Activated CD8-positive, alpha-beta T cell treated with anti-CD3 and anti-CD28 coated beads, Interleukin-2, amount 10 ng/mL, durations not matched to agents 7 days and 5 days (primary cell): ENCODE measurements at regions not wholly inside any gene's neighbourhood (a gene's known extent, or its start where the extent isn't known, plus 50 kb on each side); places are given as distances from the start of the nearest gene placed in this dataset.

Experiments
- ATAC-seq: fragments of 150-1000 bp; cut with Tn5 transposase; one replicate; pipeline ENCODE4 v1.10.0; 2021; ENCODE audit warnings: moderate library complexity
- CTCF ChIA-PET: fragments of 350-600 bp; sonication (Branson Sonifier 250); formaldehyde crosslinking; loops from one replicate; lab custom pipeline; 2021; ENCODE audit warnings: antibody characterized with exemption; lab: Charles Lee
- POLR2A ChIA-PET: fragments of 350-600 bp; sonication (Branson Sonifier 250); formaldehyde crosslinking; loops from one replicate; lab custom pipeline; 2021; ENCODE audit warnings: antibody characterized with exemption; lab: Charles Lee
- DNase-seq: peaks from one replicate; pipeline ENCODE4 v3.0.0-alpha.2; 2020
- H3K27ac Mint-ChIP-seq: one replicate; pipeline ENCODE4 v1.8.0; 2021; ENCODE audit warnings: mild to moderate bottlenecking, mixed read lengths
- H3K27me3 Mint-ChIP-seq: one replicate; pipeline ENCODE4 v1.8.0; 2021; ENCODE audit warnings: low read depth, mixed read lengths
- H3K36me3 Mint-ChIP-seq: one replicate; pipeline ENCODE4 v1.8.0; 2021; ENCODE audit warnings: low read depth, mixed read lengths
- H3K4me1 Mint-ChIP-seq: one replicate; pipeline ENCODE4 v1.8.0; 2021; ENCODE audit warnings: low read depth, mixed read lengths
- H3K4me3 Mint-ChIP-seq: one replicate; pipeline ENCODE4 v1.8.0; 2021; ENCODE audit warnings: mild to moderate bottlenecking, mixed read lengths
- H3K9me3 Mint-ChIP-seq: one replicate; pipeline ENCODE4 v1.8.0; 2022; ENCODE audit warnings: mixed read lengths; ENCODE audit not compliant: insufficient read depth

DNA sequence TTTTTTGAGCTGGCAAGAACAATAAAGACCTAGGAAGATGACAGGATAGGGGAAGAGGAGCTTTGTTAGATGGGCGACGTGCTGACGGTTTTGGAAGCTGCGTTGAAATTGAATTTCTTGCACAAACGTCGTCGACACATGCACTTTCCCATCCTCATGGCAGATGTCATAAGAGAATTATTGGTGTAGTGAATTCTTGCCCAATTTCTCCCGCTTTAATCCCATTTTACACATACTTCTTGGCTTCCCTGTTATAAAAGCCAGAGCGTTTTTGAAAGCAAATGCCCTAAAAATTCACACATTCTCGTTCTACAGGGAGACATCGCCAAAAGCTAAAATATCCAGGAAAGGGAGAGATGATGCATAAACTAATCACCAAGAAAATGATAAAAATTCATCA lies 109.8 kb upstream of the DAP start:
- Mint-ChIP-seq H3K27ac (no peak overlapping the region), H3K4me1 (no peaks in the 10 kb centered on the region), H3K9me3 (no peaks in the 10 kb centered on the region), H3K27me3 (peaks cover 3% of the 10 kb centered on the region), H3K4me3 (no peak overlapping the region), H3K36me3 (no peaks in the 10 kb centered on the region)
- no peak for DNase-seq
- CTCF ChIA-PET, result no interaction called here
- POLR2A ChIA-PET, result no interaction called here
- ATAC-seq, result no peak

- ATAC-seq, result no peak
- H3K4me1 Mint-ChIP-seq, result no peaks in the 10 kb centered on the region
- CTCF ChIA-PET, result no interaction called here
- no peak for DNase-seq
- no peak overlapping the region for H3K27ac Mint-ChIP-seq
- POLR2A ChIA-PET, result no interaction called here
- peaks cover 3% of the 10 kb centered on the region for H3K27me3 Mint-ChIP-seq
- H3K9me3 Mint-ChIP-seq, result no peaks in the 10 kb centered on the region
- no peak overlapping the region for H3K4me3 Mint-ChIP-seq
- no peaks in the 10 kb centered on the region for H3K36me3 Mint-ChIP-seq
These were observed 107.9 kb upstream of the DAP start for GRCh38 chr5:10868956-10869355.

- Mint-ChIP-seq H3K36me3 (no peaks in the 10 kb centered on the region), H3K9me3 (no peaks in the 10 kb centered on the region), H3K27me3 (no peaks in the 10 kb centered on the region), H3K4me3 (no peak overlapping the region), H3K27ac (no peak overlapping the region), H3K4me1 (peaks cover 2% of the 10 kb centered on the region)
- CTCF ChIA-PET, result no interaction called here
- POLR2A ChIA-PET, result no interaction called here
- no peak for ATAC-seq
- no peak for DNase-seq
These were observed 106.6 kb upstream of the DAP start for GRCh38 chr5:10867389-10868303.

- no peaks in the 10 kb centered on the region for H3K27me3 Mint-ChIP-seq
- ChIA-PET POLR2A (no interaction called here), CTCF (interaction anchor here (0.9 kb wide), 1 partner anchor 9 kb away, joined by 3 read pairs; no protein-coding TSS in a partner anchor)
- no peak for DNase-seq
- no peaks in the 10 kb centered on the region for H3K9me3 Mint-ChIP-seq
- H3K36me3 Mint-ChIP-seq, result no peaks in the 10 kb centered on the region
- H3K4me3 Mint-ChIP-seq, result no peak overlapping the region
- no peak for ATAC-seq
- H3K27ac Mint-ChIP-seq, result no peak overlapping the region
- H3K4me1 Mint-ChIP-seq, result peaks cover 2% of the 10 kb centered on the region
These were observed 105.9 kb upstream of the DAP start for GRCh38 chr5:10866913-10867312.

DNA sequence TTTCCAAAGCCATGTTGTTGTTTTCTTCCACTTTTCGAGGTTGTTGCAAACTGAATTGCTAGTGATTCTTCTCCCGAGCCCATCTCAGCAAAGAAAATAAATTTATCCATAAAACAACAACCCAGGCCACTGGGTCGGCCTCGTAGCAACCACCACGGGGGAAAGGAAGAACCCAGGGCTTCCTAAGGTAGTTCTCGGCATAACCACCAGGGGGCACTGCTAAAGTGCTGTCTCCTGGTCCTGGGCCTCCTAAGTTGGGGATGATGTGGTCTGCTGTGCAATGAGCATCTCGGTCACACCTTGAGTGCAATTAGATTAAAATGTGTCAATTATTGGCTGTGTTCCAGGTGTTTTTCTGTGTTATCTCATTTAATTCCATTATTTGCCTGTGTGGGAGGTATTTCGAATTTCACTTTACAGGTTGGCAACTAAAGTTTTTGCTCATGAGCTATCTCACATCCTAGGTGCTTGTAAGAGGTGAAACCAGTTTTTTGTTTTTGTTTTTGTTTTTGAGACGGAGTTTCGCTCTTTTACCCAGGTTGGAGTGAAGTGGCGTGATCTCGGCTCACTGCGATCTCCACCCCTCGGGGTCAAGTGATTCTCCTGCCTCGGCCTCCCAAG lies 102.8 kb upstream of the DAP start:
- no peaks in the 10 kb centered on the region for H3K27me3 Mint-ChIP-seq
- DNase-seq, result peak; percentile 69
- H3K9me3 Mint-ChIP-seq, result no peaks in the 10 kb centered on the region
- H3K36me3 Mint-ChIP-seq, result no peaks in the 10 kb centered on the region
- CTCF ChIA-PET, result interaction anchor here (0.6 to 1.1 kb wide), 5 partner anchors 9 to 363 kb away, joined by 3 to 4 read pairs (median 3); no protein-coding TSS in a partner anchor
- peaks cover 2% of the 10 kb centered on the region for H3K4me1 Mint-ChIP-seq
- H3K27ac Mint-ChIP-seq, result no peak overlapping the region
- ATAC-seq, result peak; percentile 49
- POLR2A ChIA-PET, result no interaction called here
- H3K4me3 Mint-ChIP-seq, result no peak overlapping the region

DNA sequence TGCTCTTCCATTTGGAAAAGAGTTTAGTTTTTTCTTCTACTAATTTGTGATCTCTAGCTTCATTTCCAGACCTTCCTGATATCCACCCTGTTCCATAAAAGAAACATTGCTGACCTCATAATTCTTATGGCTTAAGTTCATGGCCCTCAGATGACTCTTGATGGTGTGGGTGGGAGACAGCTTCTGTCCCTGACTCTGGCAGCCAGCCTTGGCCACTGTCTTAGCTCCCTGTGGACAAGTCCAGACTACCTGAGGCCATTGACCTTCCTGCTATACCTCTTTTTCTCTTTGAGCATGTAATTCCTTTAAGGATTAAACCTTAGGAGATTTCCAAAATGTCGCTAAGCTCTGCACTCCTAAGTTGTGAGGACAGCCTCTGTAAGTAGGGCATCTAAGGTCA lies 101.1 kb upstream of the DAP start:
- H3K9me3 Mint-ChIP-seq, result no peaks in the 10 kb centered on the region
- H3K27me3 Mint-ChIP-seq, result peaks cover 5% of the 10 kb centered on the region
- H3K4me3 Mint-ChIP-seq, result no peak overlapping the region
- ChIA-PET POLR2A (no interaction called here), CTCF (interaction anchor here (1.0 kb wide), 1 partner anchor 9 kb away, joined by 3 read pairs; no protein-coding TSS in a partner anchor)
- DNase-seq, result no peak
- H3K4me1 Mint-ChIP-seq, result peaks cover 2% of the 10 kb centered on the region
- H3K27ac Mint-ChIP-seq, result no peak overlapping the region
- no peaks in the 10 kb centered on the region for H3K36me3 Mint-ChIP-seq
- no peak for ATAC-seq

DNA sequence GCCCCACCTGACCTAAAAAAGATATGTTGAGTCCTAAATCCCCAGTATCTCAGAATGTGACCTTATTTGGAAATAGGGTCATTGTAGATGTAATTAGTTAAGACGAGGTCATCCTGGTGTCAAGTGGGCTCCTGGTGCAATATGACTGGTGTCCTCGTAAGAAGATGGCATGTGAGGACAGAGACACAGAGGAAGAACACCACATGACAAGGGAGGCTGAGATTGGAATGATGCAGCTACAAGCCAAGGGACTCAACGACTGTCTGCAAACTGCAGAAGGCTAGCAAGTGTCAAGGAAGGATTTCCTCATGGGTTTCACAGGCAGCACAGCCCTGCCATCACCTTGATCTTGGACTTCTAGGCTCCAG lies 100.4 kb upstream of the DAP start:
- DNase-seq (no peak), ATAC-seq (no peak)
- no peak overlapping the region for H3K27ac Mint-ChIP-seq
- CTCF ChIA-PET, result interaction anchor here (1.0 kb wide), 1 partner anchor 9 kb away, joined by 3 read pairs; no protein-coding TSS in a partner anchor
- POLR2A ChIA-PET, result no interaction called here
- no peak overlapping the region for H3K4me3 Mint-ChIP-seq
- peaks cover 5% of the 10 kb centered on the region for H3K27me3 Mint-ChIP-seq
- no peaks in the 10 kb centered on the region for H3K9me3 Mint-ChIP-seq
- no peaks in the 10 kb centered on the region for H3K36me3 Mint-ChIP-seq
- peaks cover 2% of the 10 kb centered on the region for H3K4me1 Mint-ChIP-seq

GRCh38 chr5:10860645-10861422 lies 99.8 kb upstream of the DAP start:
- POLR2A ChIA-PET, result no interaction called here
- no peaks in the 10 kb centered on the region for H3K9me3 Mint-ChIP-seq
- H3K36me3 Mint-ChIP-seq, result no peaks in the 10 kb centered on the region
- H3K4me3 Mint-ChIP-seq, result no peak overlapping the region
- H3K4me1 Mint-ChIP-seq, result peaks cover 2% of the 10 kb centered on the region
- H3K27me3 Mint-ChIP-seq, result peaks cover 5% of the 10 kb centered on the region
- ATAC-seq (no peak), DNase-seq (no peak)
- CTCF ChIA-PET, result interaction anchor here (1.0 kb wide), 1 partner anchor 8 kb away, joined by 3 read pairs; no protein-coding TSS in a partner anchor
- H3K27ac Mint-ChIP-seq, result no peak overlapping the region

GRCh38 chr5:10860196-10860543 lies 99.1 kb upstream of the DAP start:
- Mint-ChIP-seq H3K27ac (no peak overlapping the region), H3K27me3 (peaks cover 5% of the 10 kb centered on the region), H3K9me3 (no peaks in the 10 kb centered on the region), H3K36me3 (no peaks in the 10 kb centered on the region), H3K4me3 (no peak overlapping the region), H3K4me1 (peaks cover 2% of the 10 kb centered on the region)
- ChIA-PET POLR2A (no interaction called here), CTCF (no interaction called here)
- DNase-seq (no peak), ATAC-seq (no peak)

GRCh38 chr5:10859393-10860195 lies 98.6 kb upstream of the DAP start:
- no peaks in the 10 kb centered on the region for H3K36me3 Mint-ChIP-seq
- H3K27ac Mint-ChIP-seq, result no peak overlapping the region
- no peak overlapping the region for H3K4me3 Mint-ChIP-seq
- ATAC-seq (no peak), DNase-seq (no peak)
- H3K4me1 Mint-ChIP-seq, result peaks cover 2% of the 10 kb centered on the region
- H3K27me3 Mint-ChIP-seq, result peaks cover 8% of the 10 kb centered on the region
- H3K9me3 Mint-ChIP-seq, result no peaks in the 10 kb centered on the region
- POLR2A ChIA-PET, result no interaction called here
- CTCF ChIA-PET, result no interaction called here

DNA sequence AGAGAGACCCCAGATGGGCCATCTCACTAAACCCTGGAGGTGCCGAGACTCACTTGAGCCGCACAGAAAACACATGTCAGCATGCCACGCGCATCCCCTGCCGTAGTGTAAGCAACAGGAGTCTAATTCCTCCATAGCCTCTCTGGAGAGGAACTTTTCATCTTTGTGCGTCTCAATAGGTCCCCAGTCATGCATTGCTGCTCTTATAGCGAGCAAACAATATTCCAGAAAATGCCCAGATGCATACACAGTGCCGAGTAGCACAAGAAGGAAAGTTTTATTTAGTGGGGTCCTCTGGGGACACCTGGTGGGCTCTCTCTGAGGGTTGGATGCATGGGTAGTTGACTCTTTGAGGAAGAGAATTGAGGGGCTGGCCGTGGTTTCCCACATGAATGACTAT lies 97.9 kb upstream of the DAP start:
- Mint-ChIP-seq H3K27me3 (peaks cover 8% of the 10 kb centered on the region), H3K27ac (no peak overlapping the region), H3K4me3 (no peak overlapping the region), H3K4me1 (peaks cover 2% of the 10 kb centered on the region), H3K36me3 (no peaks in the 10 kb centered on the region), H3K9me3 (no peaks in the 10 kb centered on the region)
- DNase-seq (no peak), ATAC-seq (no peak)
- CTCF ChIA-PET, result no interaction called here
- POLR2A ChIA-PET, result no interaction called here
